ENCODE measurements at regions not wholly inside any gene's neighbourhood (a gene's known extent, or its start where the extent isn't known, plus 50 kb on each side); places are given as distances from the start of the nearest gene placed in this dataset.

DNA sequence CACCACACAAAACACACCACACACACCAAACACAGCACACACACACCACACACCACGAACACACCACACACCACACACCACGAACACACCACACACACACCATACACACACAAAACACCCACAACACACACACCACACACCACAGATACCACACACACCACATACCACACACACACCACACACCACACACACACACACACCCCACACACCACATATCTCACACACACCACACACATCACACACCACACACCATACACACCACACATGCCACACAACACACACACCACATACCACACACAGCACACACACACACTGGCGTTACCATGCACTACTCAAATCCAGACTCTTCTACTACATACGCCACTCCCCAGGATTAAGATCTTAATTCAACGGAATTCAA is 118.9 kb upstream of the THBS2 start:
- H3K36me3 ChIP-seq (ENCODE audit: control insufficient read depth, insufficient read depth, low read length) = no peaks in the 10 kb centered on the region
- TF ChIP-seq, protein P1, sequence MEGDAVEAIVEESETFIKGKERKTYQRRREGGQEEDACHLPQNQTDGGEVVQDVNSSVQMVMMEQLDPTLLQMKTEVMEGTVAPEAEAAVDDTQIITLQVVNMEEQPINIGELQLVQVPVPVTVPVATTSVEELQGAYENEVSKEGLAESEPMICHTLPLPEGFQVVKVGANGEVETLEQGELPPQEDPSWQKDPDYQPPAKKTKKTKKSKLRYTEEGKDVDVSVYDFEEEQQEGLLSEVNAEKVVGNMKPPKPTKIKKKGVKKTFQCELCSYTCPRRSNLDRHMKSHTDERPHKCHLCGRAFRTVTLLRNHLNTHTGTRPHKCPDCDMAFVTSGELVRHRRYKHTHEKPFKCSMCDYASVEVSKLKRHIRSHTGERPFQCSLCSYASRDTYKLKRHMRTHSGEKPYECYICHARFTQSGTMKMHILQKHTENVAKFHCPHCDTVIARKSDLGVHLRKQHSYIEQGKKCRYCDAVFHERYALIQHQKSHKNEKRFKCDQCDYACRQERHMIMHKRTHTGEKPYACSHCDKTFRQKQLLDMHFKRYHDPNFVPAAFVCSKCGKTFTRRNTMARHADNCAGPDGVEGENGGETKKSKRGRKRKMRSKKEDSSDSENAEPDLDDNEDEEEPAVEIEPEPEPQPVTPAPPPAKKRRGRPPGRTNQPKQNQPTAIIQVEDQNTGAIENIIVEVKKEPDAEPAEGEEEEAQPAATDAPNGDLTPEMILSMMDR (IDR thresholded peaks at IDR 0.05; ENCODE audit: insufficient read depth, low read length, poor library complexity, severe bottlenecking) = no peak
- no peak for DNase-seq (ENCODE audit: low read depth)
- no peaks in the 10 kb centered on the region for H3K27me3 ChIP-seq (ENCODE audit: control insufficient read depth, insufficient read depth, low read length)
- H3K4me3 ChIP-seq (ENCODE audit: low read depth, low read length) = no peak overlapping the region

DNA sequence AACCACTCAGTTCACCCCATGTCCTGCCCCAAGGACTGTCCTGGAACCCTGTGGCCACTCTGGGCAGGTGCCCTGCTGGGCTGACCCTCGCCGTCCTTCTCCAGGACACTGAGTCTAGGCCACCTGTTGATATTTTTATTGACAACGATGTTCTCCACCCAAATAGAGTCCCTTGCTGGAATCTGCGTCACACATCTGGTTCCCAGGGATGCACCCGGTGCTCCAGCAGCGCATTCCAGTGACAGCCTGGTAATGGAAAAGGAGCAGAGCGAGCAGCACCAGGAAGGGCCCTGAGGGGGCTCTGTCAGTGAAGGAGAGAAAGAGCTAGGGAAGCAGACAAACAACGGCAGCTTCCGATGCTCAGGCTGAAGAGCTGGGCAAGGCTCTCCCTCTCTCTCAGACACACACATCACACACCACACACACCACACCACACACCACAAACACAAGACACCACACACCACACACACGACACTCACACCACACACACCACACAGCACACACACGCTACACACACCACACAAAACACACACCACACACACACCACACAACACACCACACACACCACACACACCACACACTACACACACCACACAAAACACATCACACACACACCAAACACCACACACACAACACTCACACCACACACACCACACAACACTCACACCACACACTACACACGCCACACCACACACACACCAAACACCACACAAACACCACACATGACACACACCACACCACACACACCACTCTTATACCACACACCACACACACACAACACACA is 117.9 kb upstream of the THBS2 start:
- DNase-seq (ENCODE audit: low read depth) = no peak

DNA sequence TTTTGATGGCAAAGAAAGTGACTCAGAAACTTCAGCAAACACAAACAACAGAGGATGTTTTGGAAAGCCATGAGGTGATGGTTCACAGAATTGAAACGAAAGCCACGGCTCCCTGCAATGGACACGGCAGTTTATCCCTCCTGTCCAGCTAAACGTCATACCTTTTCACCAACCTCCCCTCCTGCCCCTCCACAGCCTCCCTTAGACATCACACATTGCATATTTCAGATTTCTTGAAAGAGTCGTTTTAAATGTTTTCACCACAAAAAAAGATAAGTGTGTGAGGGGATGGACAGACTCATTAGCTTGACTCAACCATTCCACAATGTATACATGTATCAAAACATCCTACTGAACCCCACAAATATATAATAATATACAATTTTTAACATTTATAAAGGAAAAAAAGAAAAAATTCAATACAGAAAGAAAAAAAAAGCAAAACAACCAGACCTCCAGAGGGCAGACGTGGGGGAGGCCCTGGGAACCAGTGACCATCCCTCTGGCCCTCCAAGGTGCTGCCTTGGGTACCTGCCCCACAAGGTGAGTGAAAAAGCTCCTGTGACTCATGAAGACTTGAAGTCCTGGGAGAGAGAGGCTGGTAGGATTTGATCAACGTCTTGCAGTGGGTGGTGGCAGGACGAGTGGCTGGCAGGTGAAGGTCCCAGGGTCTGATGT is 117.2 kb upstream of the THBS2 start:
- Histone ChIP-seq H3K4me3 (ENCODE audit: low read depth, low read length) (no peak overlapping the region), H3K36me3 (ENCODE audit: control insufficient read depth, insufficient read depth, low read length) (no peaks in the 10 kb centered on the region), H3K27me3 (ENCODE audit: control insufficient read depth, insufficient read depth, low read length) (no peaks in the 10 kb centered on the region)
- DNase-seq (ENCODE audit: low read depth) = no peak
- TF ChIP-seq, protein P1 (IDR thresholded peaks at IDR 0.05; ENCODE audit: insufficient read depth, low read length, poor library complexity, severe bottlenecking) = no peak

More for the DNA sequence above, 117.9 kb upstream of the THBS2 start:
- Histone ChIP-seq H3K27me3 (ENCODE audit: control insufficient read depth, insufficient read depth, low read length) (no peaks in the 10 kb centered on the region), H3K36me3 (ENCODE audit: control insufficient read depth, insufficient read depth, low read length) (no peaks in the 10 kb centered on the region), H3K4me3 (ENCODE audit: low read depth, low read length) (no peak overlapping the region)
- TF ChIP-seq, protein P1 (IDR thresholded peaks at IDR 0.05; ENCODE audit: insufficient read depth, low read length, poor library complexity, severe bottlenecking) = no peak

DNA sequence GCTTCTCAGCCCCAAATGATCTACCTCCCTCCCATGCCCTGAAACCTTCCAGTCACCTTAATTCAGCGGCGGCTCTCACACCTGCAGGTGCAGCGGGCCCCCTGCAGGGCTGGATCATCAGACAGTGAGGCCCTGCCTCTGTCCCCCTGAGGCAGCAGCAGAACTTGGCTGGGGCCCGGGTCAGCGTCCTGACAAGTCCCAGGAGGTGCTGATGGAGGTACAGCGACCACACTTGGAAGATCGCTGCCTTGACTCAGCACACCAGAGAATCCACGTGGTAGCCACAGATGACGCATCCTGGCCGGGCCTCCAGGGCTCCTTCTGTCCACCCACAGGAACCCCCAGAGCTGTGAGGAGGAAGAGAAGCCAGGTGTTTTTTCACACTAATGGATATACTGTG is 116.4 kb upstream of the THBS2 start:
- DNase-seq (ENCODE audit: low read depth) = no peak
- H3K27me3 ChIP-seq (ENCODE audit: control insufficient read depth, insufficient read depth, low read length) = no peaks in the 10 kb centered on the region
- H3K4me3 ChIP-seq (ENCODE audit: low read depth, low read length) = no peak overlapping the region
- TF ChIP-seq, protein P1 (IDR thresholded peaks at IDR 0.05; ENCODE audit: insufficient read depth, low read length, poor library complexity, severe bottlenecking) = no peak
- H3K36me3 ChIP-seq (ENCODE audit: control insufficient read depth, insufficient read depth, low read length) = no peaks in the 10 kb centered on the region

DNA sequence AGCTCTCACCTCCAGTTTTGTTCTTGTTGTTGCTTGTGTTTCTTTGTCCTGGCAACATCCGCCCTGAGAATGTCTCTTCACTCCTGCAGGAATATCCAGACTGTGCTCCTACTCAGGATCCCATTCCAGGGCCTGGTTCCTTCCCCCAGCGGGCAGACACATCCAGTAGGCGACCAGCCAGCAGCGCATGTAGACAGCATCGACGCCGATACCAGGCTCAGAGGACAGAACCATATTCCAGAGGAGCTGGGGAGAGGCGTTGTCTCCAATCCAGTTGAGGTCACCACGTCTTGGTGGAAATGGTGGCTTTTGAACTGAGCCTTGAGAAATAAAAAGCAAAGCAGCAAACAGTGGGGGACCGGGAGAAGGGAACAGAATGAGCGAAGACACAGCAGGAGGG is 114.6 kb upstream of the THBS2 start:
- no peak for DNase-seq (ENCODE audit: low read depth)
- Histone ChIP-seq H3K27me3 (ENCODE audit: control insufficient read depth, insufficient read depth, low read length) (no peaks in the 10 kb centered on the region), H3K4me3 (ENCODE audit: low read depth, low read length) (no peak overlapping the region), H3K36me3 (ENCODE audit: control insufficient read depth, insufficient read depth, low read length) (no peaks in the 10 kb centered on the region)
- TF ChIP-seq, protein P1 (IDR thresholded peaks at IDR 0.05; ENCODE audit: insufficient read depth, low read length, poor library complexity, severe bottlenecking) = no peak
